ENCODE measurements at regions not wholly inside any gene's neighbourhood (a gene's known extent, or its start where the extent isn't known, plus 50 kb on each side); places are given as distances from the start of the nearest gene placed in this dataset.

DNA sequence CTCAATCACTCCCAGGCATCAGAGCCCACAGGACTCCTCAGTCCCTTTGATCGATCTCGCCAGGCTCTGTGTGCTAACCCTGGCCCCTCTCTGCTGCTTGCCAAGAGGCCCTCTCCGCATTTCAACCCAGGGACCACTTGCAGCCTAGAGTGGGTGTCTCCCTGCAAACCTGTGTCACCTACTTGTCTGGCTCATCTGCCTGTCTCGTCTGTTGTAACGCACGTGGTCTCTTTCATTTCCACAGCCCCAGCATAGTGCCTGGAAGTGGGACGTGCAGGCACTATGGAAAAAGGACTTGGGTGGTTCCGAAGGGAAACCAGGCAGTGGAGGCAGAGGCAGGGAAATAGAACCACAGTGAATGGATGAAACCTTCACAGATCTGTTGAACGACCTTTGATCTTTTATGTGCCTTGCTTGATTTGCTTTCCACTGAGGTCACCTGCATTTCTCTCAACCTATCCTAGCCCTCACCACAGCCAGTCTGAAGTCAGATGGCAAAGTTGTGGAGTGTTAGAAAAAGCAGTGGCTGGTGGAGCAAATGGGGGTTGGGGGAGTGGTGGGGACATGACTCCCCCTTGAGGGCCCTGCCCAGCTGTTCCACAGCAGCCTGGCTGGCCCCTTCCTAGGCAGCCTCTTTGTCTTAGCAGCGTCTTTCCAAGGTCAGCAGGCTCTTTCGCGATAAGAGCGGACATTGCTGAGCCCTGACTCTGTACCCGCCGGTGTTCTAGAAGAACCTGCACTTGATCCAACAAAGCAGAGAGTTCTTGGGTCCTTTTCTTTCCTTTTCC, 55.8 kb upstream of the TAGAP start:
- TF ChIP-seq, protein P1, sequence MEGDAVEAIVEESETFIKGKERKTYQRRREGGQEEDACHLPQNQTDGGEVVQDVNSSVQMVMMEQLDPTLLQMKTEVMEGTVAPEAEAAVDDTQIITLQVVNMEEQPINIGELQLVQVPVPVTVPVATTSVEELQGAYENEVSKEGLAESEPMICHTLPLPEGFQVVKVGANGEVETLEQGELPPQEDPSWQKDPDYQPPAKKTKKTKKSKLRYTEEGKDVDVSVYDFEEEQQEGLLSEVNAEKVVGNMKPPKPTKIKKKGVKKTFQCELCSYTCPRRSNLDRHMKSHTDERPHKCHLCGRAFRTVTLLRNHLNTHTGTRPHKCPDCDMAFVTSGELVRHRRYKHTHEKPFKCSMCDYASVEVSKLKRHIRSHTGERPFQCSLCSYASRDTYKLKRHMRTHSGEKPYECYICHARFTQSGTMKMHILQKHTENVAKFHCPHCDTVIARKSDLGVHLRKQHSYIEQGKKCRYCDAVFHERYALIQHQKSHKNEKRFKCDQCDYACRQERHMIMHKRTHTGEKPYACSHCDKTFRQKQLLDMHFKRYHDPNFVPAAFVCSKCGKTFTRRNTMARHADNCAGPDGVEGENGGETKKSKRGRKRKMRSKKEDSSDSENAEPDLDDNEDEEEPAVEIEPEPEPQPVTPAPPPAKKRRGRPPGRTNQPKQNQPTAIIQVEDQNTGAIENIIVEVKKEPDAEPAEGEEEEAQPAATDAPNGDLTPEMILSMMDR (conservative IDR thresholded peaks at IDR 0.05 in 1 of 2, IDR thresholded peaks at IDR 0.05 in 1 of 2; ENCODE audit: extremely low read depth in 1 of 2, insufficient read depth in 1 of 2, low read depth in 1 of 2, low read length in 2 of 2) = no peak
- TF ChIP-seq EZH2 (IDR thresholded peaks at IDR 0.05; ENCODE audit: borderline replicate concordance, low read length) = no peak
